ENCODE measurements at regions not wholly inside any gene's neighbourhood (a gene's known extent, or its start where the extent isn't known, plus 50 kb on each side); places are given as distances from the start of the nearest gene placed in this dataset.

- Mint-ChIP-seq H3K36me3 (no peaks in the 10 kb centered on the region), H3K27ac (no peak overlapping the region), H3K27me3 (no peaks in the 10 kb centered on the region), H3K9me3 (no peaks in the 10 kb centered on the region), H3K4me3 (no peak overlapping the region), H3K4me1 (no peaks in the 10 kb centered on the region)
Measured at GRCh38 chr3:154588831-154589230, 158.8 kb upstream of the GPR149 start.

- Mint-ChIP-seq H3K27ac (no peak overlapping the region), H3K27me3 (no peaks in the 10 kb centered on the region), H3K4me1 (no peaks in the 10 kb centered on the region), H3K9me3 (no peaks in the 10 kb centered on the region), H3K4me3 (no peak overlapping the region), H3K36me3 (no peaks in the 10 kb centered on the region)
Measured at GRCh38 chr3:154584974-154585373, 155.0 kb upstream of the GPR149 start.

- Mint-ChIP-seq H3K27me3 (no peaks in the 10 kb centered on the region), H3K9me3 (no peaks in the 10 kb centered on the region), H3K4me3 (no peak overlapping the region), H3K27ac (no peak overlapping the region), H3K4me1 (no peaks in the 10 kb centered on the region), H3K36me3 (no peaks in the 10 kb centered on the region)
Measured at GRCh38 chr3:154584041-154584440, 154.1 kb upstream of the GPR149 start.

- Mint-ChIP-seq H3K36me3 (no peaks in the 10 kb centered on the region), H3K4me1 (no peaks in the 10 kb centered on the region), H3K4me3 (no peak overlapping the region), H3K27me3 (no peaks in the 10 kb centered on the region), H3K9me3 (peaks cover 5% of the 10 kb centered on the region), H3K27ac (no peak overlapping the region)
Measured at GRCh38 chr3:154583086-154583634, 153.2 kb upstream of the GPR149 start.

- Mint-ChIP-seq H3K4me3 (no peak overlapping the region), H3K9me3 (peaks cover 5% of the 10 kb centered on the region), H3K27ac (no peak overlapping the region), H3K36me3 (no peaks in the 10 kb centered on the region), H3K27me3 (no peaks in the 10 kb centered on the region), H3K4me1 (no peaks in the 10 kb centered on the region)
Measured at GRCh38 chr3:154582501-154582900, 152.5 kb upstream of the GPR149 start.

GRCh38 chr3:154571553-154572226 is 141.7 kb upstream of the GPR149 start:
- Mint-ChIP-seq H3K4me3 (no peak overlapping the region), H3K27ac (no peak overlapping the region), H3K4me1 (no peaks in the 10 kb centered on the region), H3K36me3 (no peaks in the 10 kb centered on the region), H3K9me3 (peaks cover 17% of the 10 kb centered on the region), H3K27me3 (no peaks in the 10 kb centered on the region)

GRCh38 chr3:154568064-154568463 is 138.1 kb upstream of the GPR149 start:
- no peak overlapping the region for H3K4me3 Mint-ChIP-seq
- no peaks in the 10 kb centered on the region for H3K9me3 Mint-ChIP-seq
- H3K27me3 Mint-ChIP-seq, result no peaks in the 10 kb centered on the region
- no peaks in the 10 kb centered on the region for H3K36me3 Mint-ChIP-seq
- no peaks in the 10 kb centered on the region for H3K4me1 Mint-ChIP-seq
- H3K27ac Mint-ChIP-seq, result no peak overlapping the region

- no peaks in the 10 kb centered on the region for H3K4me1 Mint-ChIP-seq
- no peak overlapping the region for H3K4me3 Mint-ChIP-seq
- H3K36me3 Mint-ChIP-seq, result no peaks in the 10 kb centered on the region
- H3K27ac Mint-ChIP-seq, result no peak overlapping the region
- H3K9me3 Mint-ChIP-seq, result no peaks in the 10 kb centered on the region
- no peaks in the 10 kb centered on the region for H3K27me3 Mint-ChIP-seq
Measured at GRCh38 chr3:154559623-154560022, 129.6 kb upstream of the GPR149 start.

GRCh38 chr3:154552338-154552737 is 122.3 kb upstream of the GPR149 start:
- no peaks in the 10 kb centered on the region for H3K9me3 Mint-ChIP-seq
- H3K4me3 Mint-ChIP-seq, result no peak overlapping the region
- H3K27me3 Mint-ChIP-seq, result no peaks in the 10 kb centered on the region
- no peaks in the 10 kb centered on the region for H3K4me1 Mint-ChIP-seq
- no peaks in the 10 kb centered on the region for H3K36me3 Mint-ChIP-seq
- H3K27ac Mint-ChIP-seq, result no peak overlapping the region

GRCh38 chr3:154549391-154549790 is 119.4 kb upstream of the GPR149 start:
- Mint-ChIP-seq H3K4me1 (no peaks in the 10 kb centered on the region), H3K4me3 (no peak overlapping the region), H3K9me3 (no peaks in the 10 kb centered on the region), H3K36me3 (no peaks in the 10 kb centered on the region), H3K27me3 (no peaks in the 10 kb centered on the region), H3K27ac (no peak overlapping the region)

- Mint-ChIP-seq H3K4me3 (no peak overlapping the region), H3K27me3 (no peaks in the 10 kb centered on the region), H3K36me3 (no peaks in the 10 kb centered on the region), H3K27ac (no peak overlapping the region), H3K9me3 (no peaks in the 10 kb centered on the region), H3K4me1 (no peaks in the 10 kb centered on the region)
Measured at GRCh38 chr3:154548341-154548740, 118.4 kb upstream of the GPR149 start.

GRCh38 chr3:154542837-154543236 is 112.8 kb upstream of the GPR149 start:
- peak overlapping the region; percentile 2 for H3K27ac Mint-ChIP-seq
- peaks cover 1% of the 10 kb centered on the region for H3K27me3 Mint-ChIP-seq
- no peaks in the 10 kb centered on the region for H3K36me3 Mint-ChIP-seq
- no peaks in the 10 kb centered on the region for H3K4me1 Mint-ChIP-seq
- H3K9me3 Mint-ChIP-seq, result no peaks in the 10 kb centered on the region
- H3K4me3 Mint-ChIP-seq, result no peak overlapping the region

GRCh38 chr3:154540950-154541604 is 111.1 kb upstream of the GPR149 start:
- Mint-ChIP-seq H3K4me1 (no peaks in the 10 kb centered on the region), H3K27me3 (peaks cover 2% of the 10 kb centered on the region), H3K36me3 (no peaks in the 10 kb centered on the region), H3K27ac (no peak overlapping the region), H3K4me3 (no peak overlapping the region), H3K9me3 (no peaks in the 10 kb centered on the region)

- Mint-ChIP-seq H3K27ac (no peak overlapping the region), H3K27me3 (peaks cover 2% of the 10 kb centered on the region), H3K4me1 (no peaks in the 10 kb centered on the region), H3K4me3 (no peak overlapping the region), H3K9me3 (peaks cover 7% of the 10 kb centered on the region), H3K36me3 (no peaks in the 10 kb centered on the region)
Measured at GRCh38 chr3:154538566-154539360, 108.8 kb upstream of the GPR149 start.

GRCh38 chr3:154536751-154537150 is 106.8 kb upstream of the GPR149 start:
- Mint-ChIP-seq H3K27ac (no peak overlapping the region), H3K27me3 (peaks cover 2% of the 10 kb centered on the region), H3K4me1 (no peaks in the 10 kb centered on the region), H3K4me3 (no peak overlapping the region), H3K36me3 (no peaks in the 10 kb centered on the region), H3K9me3 (peaks cover 7% of the 10 kb centered on the region)
